HL-60/S4 (cell line): ENCODE measurements at regions not wholly inside any gene's neighbourhood (a gene's known extent, or its start where the extent isn't known, plus 50 kb on each side); places are given as distances from the start of the nearest gene placed in this dataset.
"Not testable (repeated sequence)": the region's sequence is repeated elsewhere in the genome, so short reads cannot be mapped to it uniquely, and the experiment has no call there.

Experiments used
- in situ Hi-C: fragments of 300-500 bp; cut with MboI; formaldehyde crosslinking; loops from 2 replicates; pipeline ENCODE4 v1.14.3; 2022; ENCODE audit warnings: low sequenced_read_pairs

DNA sequence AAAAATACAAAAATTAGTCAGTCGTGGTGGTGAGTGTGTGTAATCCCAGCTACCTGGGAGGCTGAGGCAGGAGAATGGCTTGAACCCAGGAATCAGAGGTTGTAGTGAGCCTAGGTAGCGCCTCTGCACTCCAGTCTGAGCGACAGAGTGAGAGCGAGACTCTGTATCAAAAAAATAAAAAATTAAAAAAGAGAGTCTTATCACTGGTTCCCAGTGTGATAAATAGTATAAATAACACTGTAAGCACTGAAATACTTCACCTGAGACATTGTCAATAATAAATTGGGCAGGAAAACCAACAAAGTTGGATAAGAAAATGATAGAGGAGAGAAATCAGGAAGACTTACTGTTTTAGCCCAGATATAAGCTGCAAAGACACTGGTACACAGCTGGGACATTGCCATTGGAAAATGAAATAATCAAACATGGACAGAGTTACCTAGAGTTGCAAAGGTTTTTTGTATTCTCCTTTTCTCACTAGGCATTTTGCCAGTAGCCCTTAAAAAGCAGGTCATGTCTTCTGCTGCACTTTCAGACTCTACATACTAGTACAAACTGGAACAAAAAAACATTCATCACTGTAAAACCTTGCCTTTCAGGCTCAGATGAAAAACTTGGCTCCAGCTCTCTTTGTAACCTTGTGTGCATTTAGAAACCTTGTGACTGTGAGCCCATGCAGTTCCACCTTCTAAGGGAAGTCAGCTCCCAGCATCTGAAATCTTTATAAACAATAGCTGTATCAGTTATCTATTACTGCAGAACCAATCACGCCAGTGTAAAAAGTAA lies 55.0 kb upstream of the PPP1R2C start:
- in situ Hi-C loops: no loop called here

DNA sequence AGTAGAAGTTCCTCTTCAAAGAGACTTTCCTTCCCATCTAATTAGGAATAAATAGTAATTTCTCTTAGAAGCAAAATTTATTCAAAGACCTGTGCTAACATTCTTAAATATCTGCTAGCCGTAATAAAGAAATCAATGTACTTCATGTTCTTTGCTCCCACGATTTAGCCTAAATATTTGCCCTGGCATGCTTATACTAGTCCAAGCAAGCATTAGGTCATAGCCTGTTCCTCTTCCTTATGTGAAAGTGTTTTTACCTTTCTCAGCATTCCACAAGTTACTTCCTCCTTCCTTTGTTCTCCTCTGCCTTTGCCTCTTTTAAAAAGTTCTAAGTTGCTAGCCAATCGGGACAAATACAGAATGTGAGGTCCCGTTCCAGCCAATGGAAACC lies 55.6 kb upstream of the PPP1R2C start:
- in situ Hi-C loops: not testable (repeated sequence)

DNA sequence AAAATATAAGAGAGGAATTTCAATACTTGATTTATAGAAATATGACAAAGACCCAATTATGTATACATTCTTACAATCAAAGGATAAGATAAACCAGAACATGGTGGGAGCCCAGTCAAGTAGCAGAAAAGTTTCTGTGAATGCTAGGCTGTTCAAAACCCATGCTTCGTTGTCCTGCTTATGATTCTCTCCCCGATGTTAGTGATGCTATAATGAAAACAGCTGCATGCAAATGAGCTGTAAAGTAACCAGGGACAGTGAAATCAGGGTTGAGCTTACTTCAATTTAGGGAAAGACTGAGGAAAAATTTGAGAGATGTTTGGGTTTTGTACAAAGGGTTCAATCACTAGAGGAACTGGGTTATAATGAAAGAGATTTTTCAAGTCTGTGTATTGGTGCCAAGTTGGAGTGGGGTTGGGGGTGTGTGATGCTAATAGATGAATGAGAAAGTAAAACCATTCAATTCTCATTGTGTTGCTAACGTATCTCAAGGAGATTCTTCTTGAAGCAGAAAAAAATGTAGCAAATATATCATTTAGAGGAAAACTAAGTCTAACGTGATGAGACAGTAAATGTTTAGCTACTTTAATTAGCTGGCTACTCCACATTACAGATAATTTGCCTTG lies 59.3 kb upstream of the PPP1R2C start:
- in situ Hi-C loops: no loop called here

- in situ Hi-C loops: no loop called here
Observed at GRCh38 chrX:42837747-42838146, 59.8 kb upstream of the PPP1R2C start.

GRCh38 chrX:42839632-42840031 lies 61.7 kb upstream of the PPP1R2C start:
- in situ Hi-C loops: no loop called here

GRCh38 chrX:42846741-42847140 lies 68.8 kb upstream of the PPP1R2C start:
- in situ Hi-C loops: no loop called here

GRCh38 chrX:42855259-42855658 lies 77.3 kb upstream of the PPP1R2C start:
- in situ Hi-C loops: no loop called here

DNA sequence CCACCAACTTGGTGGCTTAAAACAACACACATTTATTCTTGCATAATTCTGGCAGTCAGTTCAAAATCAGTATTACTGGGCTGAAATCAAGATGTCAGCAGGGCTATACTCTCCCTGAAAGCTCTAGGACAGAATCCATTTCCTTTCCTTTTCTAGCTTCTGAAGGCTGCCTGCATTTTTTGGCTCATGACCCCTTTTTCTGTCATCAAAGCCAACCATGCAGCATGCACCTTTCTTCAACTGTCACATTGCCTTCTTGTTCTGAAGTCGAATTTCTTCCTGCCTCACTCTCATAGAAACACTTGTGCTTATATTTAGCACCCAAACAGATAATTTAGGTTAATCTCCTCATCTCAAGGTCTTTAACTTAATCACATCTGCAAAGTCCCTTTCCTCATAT lies 79.8 kb upstream of the PPP1R2C start:
- in situ Hi-C loops: no loop called here

GRCh38 chrX:42869011-42869410 lies 91.0 kb upstream of the PPP1R2C start:
- in situ Hi-C loops: no loop called here

DNA sequence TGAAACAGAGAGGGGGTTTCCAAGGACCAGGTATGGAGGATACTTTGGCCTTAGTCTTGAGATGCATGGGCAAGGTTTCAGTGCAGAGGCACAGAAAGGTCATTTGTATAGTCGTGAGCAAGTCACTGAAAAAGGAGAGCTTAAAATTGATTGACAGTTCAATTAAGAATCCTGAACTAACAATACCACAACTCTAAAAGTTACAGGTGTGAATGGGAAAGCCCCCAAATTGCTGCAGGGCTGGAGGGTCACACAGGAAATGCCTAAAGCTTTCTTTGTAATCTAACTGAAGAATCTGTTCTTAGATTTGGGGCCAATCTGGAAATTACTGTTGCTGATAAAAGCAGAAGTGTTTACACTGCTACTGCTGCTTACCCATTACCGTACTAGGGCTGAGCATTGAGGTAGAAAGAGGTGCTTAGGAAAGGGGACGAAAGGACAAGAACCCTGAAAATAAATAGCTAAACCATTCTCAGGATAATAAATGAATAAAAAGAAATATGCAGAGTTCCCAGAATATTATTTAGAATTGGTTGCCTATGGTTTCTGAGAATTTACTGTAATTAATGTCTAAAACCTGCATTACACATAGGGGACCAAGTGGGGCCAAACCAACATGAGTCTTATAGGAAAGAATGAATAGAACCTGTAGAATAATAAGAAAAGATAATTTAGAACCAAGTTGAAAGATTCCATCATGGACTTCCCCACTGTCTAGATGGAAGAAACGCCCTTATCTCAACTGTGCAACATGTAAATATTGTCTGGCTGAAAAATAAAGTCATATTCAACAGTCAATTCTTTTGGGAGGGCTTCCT lies 91.9 kb upstream of the PPP1R2C start:
- in situ Hi-C loops: no loop called here

DNA sequence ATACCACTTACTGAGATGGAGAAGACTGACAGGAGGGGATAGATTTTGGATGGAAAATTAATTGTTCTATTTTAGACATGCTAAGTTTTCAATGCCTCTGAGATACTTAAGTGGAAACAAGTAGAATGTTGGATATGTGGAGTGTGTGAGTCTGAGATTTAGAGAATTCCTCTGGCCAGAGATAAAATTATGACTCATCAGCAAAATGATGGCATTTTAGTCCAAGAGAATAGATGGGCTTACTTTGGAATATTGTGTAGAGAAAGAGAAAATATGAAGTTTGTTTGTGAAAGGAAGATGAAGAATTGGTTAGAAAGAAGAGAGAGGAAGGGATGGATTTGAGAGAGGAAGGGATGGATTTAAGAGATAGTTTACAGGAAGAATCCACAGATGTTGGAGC lies 108.6 kb upstream of the PPP1R2C start:
- in situ Hi-C loops: no loop called here

DNA sequence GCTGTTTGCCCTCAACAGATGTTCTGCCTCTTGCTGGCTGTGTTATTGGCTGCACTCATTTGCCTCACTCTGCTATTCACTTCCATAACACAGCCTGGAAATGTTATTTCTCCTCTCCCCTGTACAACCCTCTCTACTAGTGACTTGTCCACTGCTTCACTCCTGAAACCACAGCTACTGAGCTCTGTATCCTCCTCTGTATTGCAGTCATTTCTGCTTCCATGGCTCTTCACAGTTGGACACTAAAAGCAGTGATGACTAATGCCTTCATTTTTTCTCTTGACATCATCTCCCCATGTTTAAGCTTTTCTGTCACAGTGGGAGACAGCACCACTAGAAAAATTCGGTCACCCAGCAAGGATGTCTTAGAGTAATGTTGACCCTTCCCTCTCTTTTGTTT lies 123.0 kb upstream of the PPP1R2C start:
- in situ Hi-C loops: no loop called here

GRCh38 chrX:42902513-42902912 lies 124.5 kb upstream of the PPP1R2C start:
- in situ Hi-C loops: no loop called here

GRCh38 chrX:42920752-42921151 lies 142.8 kb upstream of the PPP1R2C start:
- in situ Hi-C loops: no loop called here

DNA sequence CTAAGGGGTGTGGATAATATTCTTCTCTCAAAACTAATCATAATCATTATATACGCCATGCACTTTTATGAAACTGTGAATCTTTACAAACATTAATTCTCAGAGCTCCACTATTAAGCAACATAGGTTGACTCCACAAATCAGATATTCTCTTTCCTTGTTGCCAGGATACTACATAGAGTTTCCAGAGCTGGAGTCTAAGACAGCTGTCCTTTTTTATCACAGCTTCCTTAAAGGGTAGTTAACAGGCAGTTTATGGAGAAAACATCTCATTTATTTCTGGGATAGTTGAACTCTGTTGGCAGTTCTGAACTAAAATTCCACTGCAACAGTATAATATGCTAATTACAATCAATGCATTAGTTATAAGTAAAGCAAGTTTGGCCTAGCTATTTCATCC lies 152.1 kb upstream of the PPP1R2C start:
- in situ Hi-C loops: no loop called here

DNA sequence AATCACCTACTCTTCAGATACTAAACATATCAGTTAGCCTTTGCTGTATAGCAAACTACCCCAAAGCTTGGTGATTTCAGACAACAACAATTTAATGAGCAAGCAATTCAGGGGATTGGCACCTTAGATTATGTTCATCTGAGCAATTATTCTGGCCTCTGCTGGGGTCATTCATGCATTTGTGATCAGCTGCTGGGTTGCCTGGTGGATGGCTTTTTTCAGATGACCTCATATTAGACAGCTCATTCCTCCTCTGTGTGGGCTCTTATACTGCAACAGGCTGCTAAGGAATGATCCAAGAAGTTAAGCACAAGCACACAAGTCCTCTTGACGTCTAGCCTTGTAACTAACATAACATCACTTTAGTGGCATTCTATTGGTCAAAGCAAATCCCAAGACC lies 153.0 kb upstream of the PPP1R2C start:
- in situ Hi-C loops: no loop called here

- in situ Hi-C loops: no loop called here
Observed at GRCh38 chrX:42933187-42933586, 155.2 kb upstream of the PPP1R2C start.

DNA sequence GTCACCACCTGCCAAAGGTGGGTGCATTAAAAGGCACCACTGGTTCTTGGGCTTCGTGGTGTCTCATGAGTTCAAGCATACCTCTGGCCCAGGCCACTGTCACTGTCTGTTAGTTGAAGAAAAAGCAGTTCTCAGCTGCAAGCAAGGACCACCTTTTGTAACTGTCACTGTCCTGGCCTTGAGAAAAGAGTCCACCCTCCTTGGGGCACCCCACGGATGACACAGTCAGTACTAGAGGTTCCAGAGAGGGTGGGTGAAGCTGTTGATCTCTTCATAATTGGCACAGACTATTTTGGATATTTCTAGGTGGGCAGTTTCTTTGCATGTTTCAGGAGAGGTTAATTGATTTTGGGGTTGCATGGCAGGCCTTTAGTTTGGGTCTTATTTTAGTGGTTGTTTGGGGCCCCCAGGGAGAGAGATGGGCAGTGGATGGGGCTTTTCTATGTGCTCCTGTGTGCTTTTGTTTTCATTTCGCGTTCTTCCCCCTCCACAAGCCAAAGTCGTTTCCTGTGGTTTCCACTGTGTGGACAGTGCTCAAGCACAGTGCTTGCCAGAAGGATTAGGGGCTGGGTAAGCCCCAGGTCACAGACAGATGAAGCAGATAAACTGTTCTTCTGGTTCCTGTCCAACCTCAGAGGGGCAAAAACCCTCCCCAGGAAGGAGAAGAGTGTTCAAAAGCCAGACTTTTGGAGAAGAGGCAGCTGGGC lies 156.2 kb upstream of the PPP1R2C start:
- in situ Hi-C loops: no loop called here

- in situ Hi-C loops: no loop called here
Observed at GRCh38 chrX:42941671-42942070, 163.7 kb upstream of the PPP1R2C start.

DNA sequence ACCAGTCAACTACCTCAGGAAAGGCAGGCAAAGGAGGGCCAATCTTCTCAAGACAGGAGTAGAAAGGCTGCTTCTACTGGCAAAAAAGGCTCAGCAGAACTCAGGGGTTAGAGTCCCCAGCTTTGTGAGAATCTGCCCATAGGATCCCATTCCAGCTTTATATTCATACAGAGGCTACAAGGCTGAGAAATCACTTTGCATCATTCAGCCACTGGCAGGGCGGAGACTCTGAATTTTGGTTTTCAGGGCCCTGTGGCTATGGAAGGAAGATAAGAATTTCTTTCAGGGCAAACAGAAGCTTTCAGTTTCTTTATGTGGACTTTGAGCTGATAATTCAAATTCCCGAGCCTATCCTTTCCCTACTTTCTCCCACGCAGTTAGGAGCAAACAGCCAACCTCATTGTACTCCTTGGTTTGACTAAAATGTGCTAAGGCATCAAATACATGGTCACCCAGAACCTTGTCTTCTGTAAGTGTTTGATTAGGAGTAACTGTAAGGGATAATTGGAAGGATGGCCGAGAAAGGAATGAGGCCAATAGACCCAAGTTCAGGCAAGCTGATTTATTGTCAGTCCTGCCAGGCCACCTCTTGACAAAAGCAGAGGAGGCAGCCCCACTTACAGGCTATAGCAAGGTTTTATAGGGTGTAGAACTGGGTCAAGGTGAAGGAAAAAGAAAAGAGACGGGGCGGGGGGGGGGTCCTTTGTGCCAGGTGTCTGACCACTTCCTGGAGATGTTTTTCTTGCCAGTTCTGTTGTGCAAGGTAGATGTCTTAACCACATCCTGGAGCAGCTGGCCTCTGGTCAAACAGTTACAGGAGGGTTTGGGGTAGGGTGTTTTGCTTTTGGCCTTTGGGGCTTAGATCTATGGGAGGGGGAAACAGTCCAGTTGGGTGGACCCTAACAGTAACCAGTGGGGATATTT lies 165.3 kb upstream of the PPP1R2C start:
- in situ Hi-C loops: no loop called here
